H1 (cell line): ENCODE measurements at regions not wholly inside any gene's neighbourhood (a gene's known extent, or its start where the extent isn't known, plus 50 kb on each side); places are given as distances from the start of the nearest gene placed in this dataset.

Experiments used
- CTCF ChIA-PET: fragments of 300-600 bp; sonication (Branson Sonifier 250); formaldehyde crosslinking; loops from one replicate; lab custom pipeline; 2021; ENCODE audit not compliant: partially characterized antibody; lab: Charles Lee
- POLR2A ChIA-PET: fragments of 300-600 bp; sonication (Branson Sonifier 250); formaldehyde crosslinking; loops from one replicate; lab custom pipeline; 2021; ENCODE audit warnings: inconsistent platforms; ENCODE audit not compliant: partially characterized antibody; lab: Charles Lee
- DNase-seq, 2 experiments: peaks; one replicate each; pipeline versions ENCODE4 v3.0.0 to v3.0.0-alpha.2; 2010 to 2022; ENCODE audit warnings: low spot score in 2 of 2, low read depth in 1 of 2, mixed read lengths in 1 of 2
- FAIRE-seq: peaks from 2 replicates; lab custom pipeline; 2011; peaks lifted over from hg19 to GRCh38; lab: Jason Lieb, UNC
- H2AFZ ChIP-seq: 2 replicates; pipeline ENCODE4 v1.8.1; 2012; ENCODE audit warnings: low read length, inconsistent platforms
- H2AK5ac ChIP-seq: 2 replicates; pipeline ENCODE4 v1.6.1; 2013; ENCODE audit warnings: low read depth, low read length
- H2BK120ac ChIP-seq: replicated peaks from 2 replicates; pipeline ENCODE3; 2013; ENCODE audit warnings: low read depth, low read length, inconsistent platforms
- H2BK12ac ChIP-seq: 2 replicates; pipeline ENCODE4 v1.6.1; 2013; ENCODE audit warnings: low read depth, low read length
- H2BK15ac ChIP-seq: 2 replicates; pipeline ENCODE4 v1.6.1; 2013; ENCODE audit warnings: low read length
- H2BK20ac ChIP-seq: 2 replicates; pipeline ENCODE4 v1.6.1; 2013; ENCODE audit warnings: low read length
- H2BK5ac ChIP-seq: 2 replicates; pipeline ENCODE4 v1.6.1; 2013; ENCODE audit warnings: low read depth, low read length
- H3K14ac ChIP-seq: 2 replicates; pipeline ENCODE4 v1.6.1; 2013; ENCODE audit warnings: inconsistent platforms; ENCODE audit not compliant: insufficient read length
- H3K18ac ChIP-seq: 2 replicates; pipeline ENCODE4 v1.6.1; 2013; ENCODE audit warnings: low read length; ENCODE audit errors: extremely low read depth
- H3K23ac ChIP-seq: 2 replicates; pipeline ENCODE4 v1.6.1; 2013; ENCODE audit warnings: inconsistent platforms; ENCODE audit not compliant: insufficient read length
- H3K23me2 ChIP-seq: 2 replicates; pipeline ENCODE4 v1.6.1; 2013; ENCODE audit warnings: low read depth, low read length
- H3K27ac ChIP-seq: 2 replicates; pipeline ENCODE4 v1.6.1; 2011; ENCODE audit warnings: low read depth, low read length, inconsistent platforms
- H3K27me3 ChIP-seq, 4 experiments: replicated peaks in 1 of 4; 1 replicate in 1 of 4; 2 replicates in 3 of 4; pipeline versions ENCODE4 v1.6.1 to v1.8.1; 2011 to 2013; ENCODE audit warnings: low read length in 3 of 4, mild to moderate bottlenecking in 3 of 4, inconsistent platforms in 2 of 4, mixed read lengths in 2 of 4, moderate library complexity in 1 of 4; ENCODE audit not compliant: control insufficient read depth in 3 of 4, insufficient read depth in 3 of 4; ENCODE audit errors: extremely low read depth in 1 of 4
- H3K36me3 ChIP-seq, 4 experiments: 2 replicates each; pipeline versions ENCODE4 v1.6.1 to v1.8.1; 2011 to 2013; ENCODE audit warnings: mild to moderate bottlenecking in 4 of 4, low read length in 3 of 4, moderate library complexity in 2 of 4, control low read depth in 1 of 4, inconsistent platforms in 1 of 4; ENCODE audit not compliant: insufficient read depth in 4 of 4, control insufficient read depth in 2 of 4
- H3K4ac ChIP-seq: replicated peaks from 2 replicates; pipeline ENCODE3; 2013; ENCODE audit warnings: low read length, low read depth, mixed read lengths, inconsistent platforms; ENCODE audit not compliant: insufficient read length
- H3K4me1 ChIP-seq, 4 experiments: replicated peaks in 1 of 4; 1 replicate in 1 of 4; 2 replicates in 3 of 4; pipeline versions ENCODE4 v1.6.1 to v1.8.1; 2011 to 2013; ENCODE audit warnings: low read length in 3 of 4, inconsistent platforms in 2 of 4, mixed read lengths in 1 of 4; ENCODE audit not compliant: insufficient read depth in 4 of 4, control insufficient read depth in 3 of 4
- H3K4me2 ChIP-seq, 2 experiments: 2 replicates each; pipeline versions ENCODE4 v1.6.1 to v1.8.1; 2011 to 2013; ENCODE audit warnings: low read depth in 2 of 2, low read length in 2 of 2, control low read depth in 1 of 2, inconsistent platforms in 1 of 2, mild to moderate bottlenecking in 1 of 2; ENCODE audit not compliant: insufficient read depth in 1 of 2
- H3K4me3 ChIP-seq, 4 experiments: fragments of 200-600, 300-600 bp in 1 of 4; sonication (generic), shearing (Covaris generic), sonication (Bioruptor Twin) in 1 of 4; 2 replicates each; pipeline versions ENCODE4 v1.5.1 to v1.8.1; 2011 to 2016; ENCODE audit warnings: low read length in 4 of 4, low read depth in 3 of 4, control low read depth in 2 of 4, inconsistent platforms in 2 of 4, mild to moderate bottlenecking in 2 of 4, mixed read lengths in 1 of 4, moderate library complexity in 1 of 4; ENCODE audit not compliant: insufficient read depth in 2 of 4; ENCODE audit errors: extremely low read depth in 1 of 4
- H3K56ac ChIP-seq: replicated peaks from 2 replicates; pipeline ENCODE3; 2013; ENCODE audit warnings: low read depth, mild to moderate bottlenecking, mixed read lengths, low read length, inconsistent platforms; ENCODE audit not compliant: insufficient read length
- H3K79me1 ChIP-seq: 2 replicates; pipeline ENCODE4 v1.6.1; 2013; ENCODE audit warnings: low read depth, low read length, control low read depth
- H3K79me2 ChIP-seq, 2 experiments: 2 replicates each; pipeline versions ENCODE4 v1.6.1 to v1.8.1; 2012 to 2013; ENCODE audit warnings: low read length in 2 of 2, mild to moderate bottlenecking in 2 of 2, inconsistent platforms in 1 of 2; ENCODE audit not compliant: insufficient read depth in 2 of 2, control insufficient read depth in 1 of 2
- H3K9ac ChIP-seq, 4 experiments: replicated peaks in 1 of 4; 1 replicate in 1 of 4; 2 replicates in 3 of 4; pipeline versions ENCODE4 v1.6.1 to v1.8.1; 2011 to 2013; ENCODE audit warnings: low read depth in 3 of 4, low read length in 3 of 4, control low read depth in 2 of 4, mild to moderate bottlenecking in 2 of 4, moderate library complexity in 2 of 4, inconsistent platforms in 1 of 4; ENCODE audit errors: extremely low read depth in 1 of 4
- H3K9me3 ChIP-seq, 2 experiments: 2 replicates each; pipeline versions ENCODE4 v1.6.1 to v1.8.1; 2012 to 2013; ENCODE audit warnings: mild to moderate bottlenecking in 2 of 2, moderate library complexity in 2 of 2, control low read depth in 1 of 2, inconsistent platforms in 1 of 2, low read depth in 1 of 2, low read length in 1 of 2, mixed read lengths in 1 of 2; ENCODE audit not compliant: insufficient read depth in 2 of 2
- H4K20me1 ChIP-seq, 2 experiments: replicated peaks in 1 of 2; 2 replicates each; pipeline versions ENCODE3 to v1.8.1; 2011 to 2013; ENCODE audit warnings: inconsistent platforms in 2 of 2, low read length in 2 of 2, mild to moderate bottlenecking in 1 of 2; ENCODE audit not compliant: insufficient read depth in 2 of 2, control insufficient read depth in 1 of 2
- H4K5ac ChIP-seq: 2 replicates; pipeline ENCODE4 v1.6.1; 2013; ENCODE audit warnings: low read length, low read depth, mixed read lengths, inconsistent platforms; ENCODE audit not compliant: insufficient read length
- H4K8ac ChIP-seq: 2 replicates; pipeline ENCODE4 v1.8.0; 2013; ENCODE audit warnings: mild to moderate bottlenecking, moderate library complexity, low read length, inconsistent platforms; ENCODE audit not compliant: insufficient read depth; ENCODE audit errors: extremely low read depth
- H4K91ac ChIP-seq: replicated peaks from 2 replicates; pipeline ENCODE3; 2013; ENCODE audit warnings: low read length, mixed read lengths, inconsistent platforms; ENCODE audit not compliant: insufficient read length
- ATF2 ChIP-seq: IDR thresholded peaks from 2 replicates; pipeline ENCODE4 v1.6.1; 2012; ENCODE audit warnings: low read length, inconsistent platforms
- BRCA1 ChIP-seq: IDR thresholded peaks from 2 replicates; pipeline ENCODE4 v1.6.1; 2012; ENCODE audit warnings: low read depth, low read length, improper control_type of control experiment
- EP300 ChIP-seq, 2 experiments: IDR thresholded peaks; 1 replicate in 1 of 2; 2 replicates in 1 of 2; pipeline ENCODE4 v1.6.1; 2011 to 2012; ENCODE audit warnings: low read depth in 2 of 2, low read length in 2 of 2, mild to moderate bottlenecking in 2 of 2, borderline replicate concordance in 1 of 2, inconsistent platforms in 1 of 2, moderate library complexity in 1 of 2
- JUN ChIP-seq: IDR thresholded peaks from 2 replicates; pipeline ENCODE4 v1.6.1; 2011; ENCODE audit warnings: low read depth, mild to moderate bottlenecking, improper control_type of control experiment, low read length
- KDM1A ChIP-seq: fragments of 200-600, 300-600 bp; sonication (generic); IDR thresholded peaks from 2 replicates; pipeline ENCODE4 v1.7.1; 2016; ENCODE audit warnings: mild to moderate bottlenecking, low read length, borderline replicate concordance
- NANOG ChIP-seq: IDR thresholded peaks from 2 replicates; pipeline ENCODE4 v1.6.1; 2011; ENCODE audit warnings: low read length, low read depth, mild to moderate bottlenecking, inconsistent platforms; ENCODE audit not compliant: insufficient read depth, poor library complexity, severe bottlenecking
- POLR2AphosphoS5 ChIP-seq: IDR thresholded peaks from 2 replicates; pipeline ENCODE4 v1.6.1; 2011; ENCODE audit warnings: low read depth, low read length
- SAP30 ChIP-seq: fragments of 300-600 bp; sonication (generic); IDR thresholded peaks from 2 replicates; pipeline ENCODE4 v1.7.1; 2012; ENCODE audit warnings: low read length, moderate library complexity, mild to moderate bottlenecking, inconsistent platforms; ENCODE audit not compliant: insufficient read depth, insufficient replicate concordance
- SIRT6 ChIP-seq: IDR thresholded peaks from one replicate; pipeline ENCODE4 v1.7.1; 2012; ENCODE audit warnings: low read length, inconsistent platforms
- SP2 ChIP-seq: IDR thresholded peaks from 2 replicates; pipeline ENCODE4 v1.6.1; 2012; ENCODE audit warnings: mild to moderate bottlenecking, low read length, inconsistent platforms
- TCF12 ChIP-seq: IDR thresholded peaks from 2 replicates; pipeline ENCODE4 v1.6.1; 2011; ENCODE audit warnings: low read depth, mild to moderate bottlenecking, low read length
- USF2 ChIP-seq: IDR thresholded peaks from 2 replicates; pipeline ENCODE4 v1.6.1; 2011; ENCODE audit warnings: low read length, improper control_type of control experiment
- YY1 ChIP-seq: IDR thresholded peaks from 2 replicates; pipeline ENCODE4 v1.6.1; 2011; ENCODE audit warnings: low read depth, mild to moderate bottlenecking, low read length

- Histone ChIP-seq H2BK120ac (no peak overlapping the region), H2BK5ac (no peak overlapping the region), H4K91ac (no peak overlapping the region), H2BK15ac (no peak overlapping the region), H2BK20ac (no peak overlapping the region), H3K23ac (no peak overlapping the region), H3K23me2 (no peaks in the 10 kb centered on the region), H3K27me3 (no peaks in the 10 kb centered on the region), H3K79me2 (no peaks in the 10 kb centered on the region), H2BK12ac (no peak overlapping the region), H3K14ac (no peak overlapping the region), H3K9ac (no peak overlapping the region), H4K8ac (no peak overlapping the region), H3K4me2 (no peak overlapping the region), H3K4me3 (no peak overlapping the region), H3K18ac (no peak overlapping the region), H3K36me3 (no peaks in the 10 kb centered on the region), H3K4ac (no peak overlapping the region), H3K27ac (no peak overlapping the region), H2AFZ (no peak overlapping the region), H3K4me1 (no peaks in the 10 kb centered on the region), H4K5ac (no peak overlapping the region), H2AK5ac (no peak overlapping the region), H3K79me1 (no peaks in the 10 kb centered on the region), H3K9me3 (peaks cover 0 to 9% of the 10 kb centered on the region in 2 experiments; a peak in 3 of 4 replicates), H4K20me1 (no peaks in the 10 kb centered on the region), H3K56ac (no peak overlapping the region)
- ChIA-PET CTCF (interaction anchor here (0.6 to 3.8 kb wide), 8 partner anchors 9 to 135 kb away, joined by 3 to 19 read pairs (median 4); no protein-coding TSS in a partner anchor), POLR2A (no interaction called here)
- FAIRE-seq (no peak), DNase-seq (no peak)
- TF ChIP-seq YY1 = no peak
- TF ChIP-seq NANOG = no peak
- no peak for TF ChIP-seq USF2
- TF ChIP-seq BRCA1 = no peak
- TF ChIP-seq ATF2 = no peak
- TF ChIP-seq JUN = no peak
- TF ChIP-seq SIRT6 = no peak
- TF ChIP-seq POLR2AphosphoS5 = no peak
- no peak for TF ChIP-seq SAP30
- TF ChIP-seq TCF12 = no peak
- no peak for TF ChIP-seq KDM1A
- TF ChIP-seq SP2 = no peak
- TF ChIP-seq EP300 (IDR thresholded peaks at IDR 0.05; ENCODE audit: borderline replicate concordance in 1 of 2, low read depth in 2 of 2, low read length in 2 of 2) = no peak
These were observed 716.5 kb upstream of the RAB6C start for GRCh38 chr2:129262934-129263333.
